22Rv1 (cell line): ENCODE measurements at regions not wholly inside any gene's neighbourhood (a gene's known extent, or its start where the extent isn't known, plus 50 kb on each side); places are given as distances from the start of the nearest gene placed in this dataset.

ENCODE experiments used
- ZFX ChIP-seq: fragments of 450-650 bp; IDR thresholded peaks from 2 replicates; pipeline ENCODE4 v1.6.1; 2017; ENCODE audit warnings: antibody characterized with exemption, borderline replicate concordance
- TF ChIP-seq, protein P1 (sequence below): fragments of 450-650 bp; IDR thresholded peaks from 2 replicates; pipeline ENCODE4 v1.5.1; 2017; ENCODE audit warnings: mild to moderate bottlenecking

DNA sequence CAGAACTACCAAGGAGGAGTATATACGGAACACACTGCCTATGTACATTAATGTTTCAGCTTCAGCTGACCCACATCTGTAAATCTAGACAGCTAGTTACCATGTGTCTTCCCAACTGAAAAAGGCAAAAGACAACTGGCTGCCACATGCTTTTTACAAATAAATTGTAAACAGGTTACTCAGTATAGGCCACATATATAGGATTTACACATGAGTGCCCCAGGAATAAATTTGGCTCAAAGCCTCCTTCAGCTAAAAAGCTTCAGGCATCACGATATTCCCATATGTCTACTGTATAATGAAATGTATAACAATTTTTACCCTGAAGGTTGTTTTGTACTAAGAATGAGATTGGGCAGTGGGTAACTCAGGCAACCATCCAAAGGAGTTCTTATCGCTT lies 175.9 kb upstream of the BMP4 start:
- TF ChIP-seq, protein P1, sequence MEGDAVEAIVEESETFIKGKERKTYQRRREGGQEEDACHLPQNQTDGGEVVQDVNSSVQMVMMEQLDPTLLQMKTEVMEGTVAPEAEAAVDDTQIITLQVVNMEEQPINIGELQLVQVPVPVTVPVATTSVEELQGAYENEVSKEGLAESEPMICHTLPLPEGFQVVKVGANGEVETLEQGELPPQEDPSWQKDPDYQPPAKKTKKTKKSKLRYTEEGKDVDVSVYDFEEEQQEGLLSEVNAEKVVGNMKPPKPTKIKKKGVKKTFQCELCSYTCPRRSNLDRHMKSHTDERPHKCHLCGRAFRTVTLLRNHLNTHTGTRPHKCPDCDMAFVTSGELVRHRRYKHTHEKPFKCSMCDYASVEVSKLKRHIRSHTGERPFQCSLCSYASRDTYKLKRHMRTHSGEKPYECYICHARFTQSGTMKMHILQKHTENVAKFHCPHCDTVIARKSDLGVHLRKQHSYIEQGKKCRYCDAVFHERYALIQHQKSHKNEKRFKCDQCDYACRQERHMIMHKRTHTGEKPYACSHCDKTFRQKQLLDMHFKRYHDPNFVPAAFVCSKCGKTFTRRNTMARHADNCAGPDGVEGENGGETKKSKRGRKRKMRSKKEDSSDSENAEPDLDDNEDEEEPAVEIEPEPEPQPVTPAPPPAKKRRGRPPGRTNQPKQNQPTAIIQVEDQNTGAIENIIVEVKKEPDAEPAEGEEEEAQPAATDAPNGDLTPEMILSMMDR: no peak
- TF ChIP-seq ZFX: no peak
